ENCODE measurements at regions not wholly inside any gene's neighbourhood (a gene's known extent, or its start where the extent isn't known, plus 50 kb on each side); places are given as distances from the start of the nearest gene placed in this dataset.

DNA sequence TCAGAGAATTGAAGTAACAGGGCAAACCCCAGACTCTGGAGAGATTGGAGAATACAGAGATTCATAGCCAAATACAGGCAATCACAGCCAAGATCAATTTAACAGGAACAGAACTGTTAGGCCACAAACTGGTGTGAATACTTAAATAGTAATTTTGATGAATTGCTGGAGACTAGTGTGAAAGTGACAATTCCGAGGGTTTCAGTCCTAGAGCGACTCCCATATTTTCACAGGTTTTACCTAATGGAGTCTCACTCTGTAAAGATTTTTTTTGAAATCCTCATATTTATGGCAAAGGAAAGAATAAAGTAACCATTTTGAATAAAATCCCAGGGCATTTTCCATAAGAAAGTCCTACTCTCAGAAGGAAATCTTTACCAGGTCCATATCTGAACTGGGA lies 135.5 kb downstream of the MMUT start:
- TF ChIP-seq, protein P1, sequence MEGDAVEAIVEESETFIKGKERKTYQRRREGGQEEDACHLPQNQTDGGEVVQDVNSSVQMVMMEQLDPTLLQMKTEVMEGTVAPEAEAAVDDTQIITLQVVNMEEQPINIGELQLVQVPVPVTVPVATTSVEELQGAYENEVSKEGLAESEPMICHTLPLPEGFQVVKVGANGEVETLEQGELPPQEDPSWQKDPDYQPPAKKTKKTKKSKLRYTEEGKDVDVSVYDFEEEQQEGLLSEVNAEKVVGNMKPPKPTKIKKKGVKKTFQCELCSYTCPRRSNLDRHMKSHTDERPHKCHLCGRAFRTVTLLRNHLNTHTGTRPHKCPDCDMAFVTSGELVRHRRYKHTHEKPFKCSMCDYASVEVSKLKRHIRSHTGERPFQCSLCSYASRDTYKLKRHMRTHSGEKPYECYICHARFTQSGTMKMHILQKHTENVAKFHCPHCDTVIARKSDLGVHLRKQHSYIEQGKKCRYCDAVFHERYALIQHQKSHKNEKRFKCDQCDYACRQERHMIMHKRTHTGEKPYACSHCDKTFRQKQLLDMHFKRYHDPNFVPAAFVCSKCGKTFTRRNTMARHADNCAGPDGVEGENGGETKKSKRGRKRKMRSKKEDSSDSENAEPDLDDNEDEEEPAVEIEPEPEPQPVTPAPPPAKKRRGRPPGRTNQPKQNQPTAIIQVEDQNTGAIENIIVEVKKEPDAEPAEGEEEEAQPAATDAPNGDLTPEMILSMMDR (IDR thresholded peaks at IDR 0.05), result no peak
- TF ChIP-seq POLR2A (IDR thresholded peaks at IDR 0.05) (no peak), POLR2AphosphoS5 (IDR thresholded peaks at IDR 0.05) (no peak)
